GM03348 (cell line): ENCODE measurements at regions not wholly inside any gene's neighbourhood (a gene's known extent, or its start where the extent isn't known, plus 50 kb on each side); places are given as distances from the start of the nearest gene placed in this dataset.

Experiments used
- DNase-seq: peaks from one replicate; pipeline ENCODE4 v3.0.0; 2012; ENCODE audit warnings: low spot score

DNA sequence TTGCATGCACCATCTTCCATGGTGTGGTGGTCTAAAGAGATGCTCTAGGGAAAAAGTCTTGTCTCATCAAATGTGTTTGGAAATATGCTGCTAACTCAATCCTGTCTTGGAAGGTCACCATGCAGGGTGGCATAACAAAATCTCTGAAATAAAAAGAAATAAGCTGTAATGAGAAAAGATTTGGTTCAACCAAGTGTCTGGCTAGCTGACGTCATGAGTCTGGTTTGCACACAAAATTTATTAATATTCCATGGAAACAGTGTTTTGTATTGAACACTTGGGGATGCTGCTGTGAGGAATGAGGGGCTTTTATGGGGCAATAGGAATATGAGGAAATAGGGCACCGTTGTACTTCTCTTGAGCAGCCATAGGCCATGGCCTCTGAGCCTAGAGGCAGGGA is 575.7 kb upstream of the CDH5 start:
- DNase-seq: no peak

DNA sequence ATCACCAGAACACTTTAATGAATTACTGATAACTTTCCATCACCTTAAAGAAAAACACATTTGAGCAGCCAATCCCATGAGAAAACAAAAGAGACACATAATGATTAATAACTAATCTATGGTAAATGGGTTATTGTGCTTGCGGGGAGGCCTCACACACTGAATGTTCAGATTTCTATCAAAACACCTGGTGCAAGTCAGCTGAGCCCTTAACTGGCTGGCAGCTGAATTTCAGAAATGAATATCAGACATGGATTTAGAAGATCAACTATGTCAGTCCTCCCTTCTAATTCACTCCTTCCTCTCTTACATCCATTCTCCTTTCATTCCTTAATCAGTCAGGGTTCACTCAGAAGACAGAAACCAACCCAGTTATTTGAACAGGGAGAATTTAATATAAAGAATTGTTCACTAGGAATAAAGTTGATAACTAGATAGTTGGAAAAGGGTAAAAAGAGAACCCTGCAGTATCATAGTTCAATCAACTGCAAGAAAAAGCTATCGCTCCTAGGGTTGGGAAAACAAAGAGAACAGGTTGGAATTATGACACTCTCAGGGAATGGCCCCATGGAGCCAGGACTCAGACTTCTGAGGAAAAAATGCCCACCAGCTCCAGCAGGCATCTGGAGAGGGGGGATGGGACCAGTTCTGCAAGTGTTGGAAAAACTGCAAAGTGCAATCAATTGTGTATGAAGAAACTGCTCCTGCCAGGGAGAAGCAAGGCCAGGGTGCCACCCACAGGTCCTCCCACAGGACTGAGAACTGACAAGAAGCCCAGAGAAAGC is 577.1 kb upstream of the CDH5 start:
- no peak for DNase-seq

DNA sequence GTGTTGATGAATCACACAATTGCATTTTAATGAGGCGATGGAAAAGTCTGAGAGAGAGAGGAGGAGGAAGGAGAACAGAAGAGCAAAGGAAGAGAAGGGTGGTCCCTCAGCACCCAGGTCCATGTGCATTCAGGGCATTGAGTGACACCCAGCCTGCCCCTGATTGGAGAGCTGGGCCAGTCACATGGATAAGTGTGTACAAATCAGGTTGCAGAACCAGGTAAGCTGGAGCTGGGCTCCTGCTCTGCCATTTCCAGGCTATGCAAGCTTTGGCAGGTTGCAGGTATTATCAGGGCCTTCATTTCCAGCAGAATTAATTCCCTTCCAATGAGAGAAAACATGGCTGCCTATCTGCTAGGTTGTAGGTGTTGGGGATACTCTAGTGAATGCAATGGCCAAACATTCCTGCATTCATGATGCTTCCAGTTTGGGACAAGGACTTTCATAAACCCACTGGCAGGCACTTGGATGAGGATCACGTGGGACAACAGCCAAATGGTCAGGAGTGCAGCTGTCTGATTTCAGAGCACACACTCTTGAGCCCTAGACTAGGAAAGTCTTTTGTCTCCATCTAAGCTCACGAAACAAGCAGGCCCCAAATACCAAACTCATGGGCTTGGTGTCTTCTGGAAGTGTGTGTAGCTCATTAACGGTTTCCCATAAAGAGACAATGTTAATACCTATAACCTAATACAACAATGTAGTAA is 577.9 kb upstream of the CDH5 start:
- DNase-seq: no peak

DNA sequence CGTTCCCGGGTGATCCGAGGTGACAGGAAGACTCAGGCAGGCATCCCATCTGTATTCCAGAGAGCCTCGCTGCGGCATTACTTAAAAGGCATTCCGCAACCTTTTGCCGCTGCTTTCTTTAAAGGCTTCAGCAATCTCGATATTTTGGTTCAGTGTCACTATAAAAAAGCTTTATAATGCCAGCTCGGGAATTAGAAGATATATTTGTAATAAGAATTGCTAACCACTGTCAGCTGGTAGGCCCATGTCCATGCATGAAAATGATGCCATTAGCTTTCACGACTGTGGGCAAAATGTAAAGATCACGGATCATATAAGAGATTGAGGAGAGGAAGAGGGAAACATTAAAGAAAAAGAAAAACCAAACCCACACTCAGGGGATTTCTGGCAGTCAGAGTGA is 578.6 kb upstream of the CDH5 start:
- no peak for DNase-seq

GRCh38 chr16:65786916-65787315 is 579.6 kb upstream of the CDH5 start:
- DNase-seq: peak; percentile 19

- DNase-seq: no peak
These were observed 582.6 kb upstream of the CDH5 start for GRCh38 chr16:65783709-65784474.

- peak; percentile 90 for DNase-seq
These were observed 583.6 kb upstream of the CDH5 start for GRCh38 chr16:65782611-65783600.

GRCh38 chr16:65781855-65782254 is 584.6 kb upstream of the CDH5 start:
- DNase-seq: no peak

- peak; percentile 21 for DNase-seq
These were observed 585.1 kb upstream of the CDH5 start for GRCh38 chr16:65781363-65781762.

- DNase-seq: no peak
These were observed 587.3 kb upstream of the CDH5 start for GRCh38 chr16:65779201-65779600.

DNA sequence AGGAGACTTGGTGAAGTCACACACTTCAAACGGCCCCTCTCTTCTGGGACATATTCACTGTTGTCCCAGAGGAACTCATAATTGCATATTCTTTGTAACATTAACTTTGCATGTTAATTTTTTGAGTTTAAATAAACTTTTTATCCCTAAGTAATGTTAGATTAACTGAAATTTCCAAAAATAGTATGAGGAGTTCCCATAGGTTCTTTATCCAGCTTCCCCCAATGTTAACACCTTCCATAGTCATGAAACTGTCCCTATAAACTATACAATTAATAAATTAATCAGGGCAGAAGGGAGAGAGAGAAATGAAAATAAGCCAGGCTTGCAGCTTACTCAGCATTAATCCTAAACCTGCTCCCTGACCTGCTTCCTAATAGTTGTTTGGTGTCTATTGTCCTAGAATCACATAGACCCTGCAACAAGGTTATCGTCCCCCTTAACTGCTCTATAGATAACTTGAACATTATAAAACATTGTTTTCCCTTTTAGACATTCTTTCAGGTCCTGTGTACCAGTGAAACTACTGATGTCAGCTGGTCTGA is 589.8 kb upstream of the CDH5 start:
- DNase-seq: no peak

DNA sequence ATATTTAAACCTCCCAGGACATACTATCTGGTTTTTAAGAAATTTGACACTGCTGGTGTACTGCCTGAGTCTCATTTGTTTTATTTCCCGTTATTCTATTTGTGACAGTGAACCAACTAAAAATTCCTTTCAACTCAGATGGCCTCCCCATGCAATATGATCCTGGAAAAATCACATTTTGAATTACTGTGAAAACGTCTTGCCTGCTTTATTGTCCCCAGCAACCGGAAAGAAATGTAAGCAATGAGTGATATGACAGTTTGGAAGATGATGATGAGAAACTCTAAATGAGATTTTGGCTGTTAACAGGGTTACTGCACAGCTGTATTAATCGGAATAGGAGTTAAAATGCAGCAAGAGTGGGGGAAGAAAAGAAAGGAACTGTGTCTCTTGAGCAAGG is 590.7 kb upstream of the CDH5 start:
- DNase-seq: no peak

- no peak for DNase-seq
These were observed 592.1 kb upstream of the CDH5 start for GRCh38 chr16:65774350-65774749.

DNA sequence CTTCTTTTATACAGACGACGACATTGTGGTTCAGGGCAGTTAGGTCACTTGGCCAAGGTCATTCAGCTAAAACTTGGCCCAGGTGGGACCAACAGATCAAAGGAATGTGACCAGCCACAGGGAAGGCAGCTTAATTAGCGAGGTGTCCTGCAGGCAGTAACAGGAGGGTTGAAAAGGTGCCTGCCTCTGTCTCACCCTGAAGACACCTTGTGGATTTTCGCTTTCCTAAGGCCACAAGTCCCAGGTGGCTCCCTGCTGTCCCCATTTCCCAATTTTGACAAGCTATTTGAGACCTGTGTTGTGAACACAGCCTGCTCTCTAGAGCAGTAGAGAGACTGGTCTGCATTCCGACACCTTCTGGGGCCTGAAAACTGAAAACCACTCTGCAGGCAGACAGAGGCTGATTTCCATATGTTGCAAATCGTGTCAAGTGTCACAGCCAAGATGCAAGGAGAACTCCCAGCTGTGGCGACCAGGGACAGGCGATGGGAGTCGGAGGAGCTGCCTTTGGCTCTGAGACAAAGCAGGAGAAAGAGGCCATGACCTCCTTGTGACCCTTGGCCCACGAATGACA is 593.1 kb upstream of the CDH5 start:
- DNase-seq: no peak

DNA sequence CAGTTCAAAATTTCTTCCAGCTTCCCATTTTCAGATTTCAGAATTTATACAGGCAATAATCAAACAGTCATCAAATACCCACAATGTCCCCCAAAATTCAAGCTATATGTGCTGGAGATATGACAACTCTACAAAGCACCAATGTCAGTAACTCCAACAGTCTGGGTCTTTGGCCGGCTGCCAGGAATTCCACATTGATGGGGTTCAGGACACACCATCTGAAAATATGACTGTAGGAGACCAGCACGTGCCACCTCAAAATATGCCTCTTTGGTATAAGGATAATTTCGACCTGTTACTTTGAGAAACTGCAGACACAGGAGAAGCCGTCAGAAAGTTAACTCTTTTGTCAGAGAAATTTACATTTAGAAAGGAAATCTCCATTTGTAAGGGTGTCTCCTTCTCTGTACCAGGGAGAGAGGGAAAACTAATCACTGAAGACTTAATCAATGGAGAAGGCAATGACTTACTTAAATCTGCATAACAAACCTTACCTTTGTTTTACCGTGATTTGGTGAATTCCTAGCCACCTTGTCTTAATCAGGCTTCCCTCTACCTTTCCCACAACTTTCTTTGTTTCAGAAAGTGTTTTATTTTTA is 594.3 kb upstream of the CDH5 start:
- DNase-seq: no peak

DNA sequence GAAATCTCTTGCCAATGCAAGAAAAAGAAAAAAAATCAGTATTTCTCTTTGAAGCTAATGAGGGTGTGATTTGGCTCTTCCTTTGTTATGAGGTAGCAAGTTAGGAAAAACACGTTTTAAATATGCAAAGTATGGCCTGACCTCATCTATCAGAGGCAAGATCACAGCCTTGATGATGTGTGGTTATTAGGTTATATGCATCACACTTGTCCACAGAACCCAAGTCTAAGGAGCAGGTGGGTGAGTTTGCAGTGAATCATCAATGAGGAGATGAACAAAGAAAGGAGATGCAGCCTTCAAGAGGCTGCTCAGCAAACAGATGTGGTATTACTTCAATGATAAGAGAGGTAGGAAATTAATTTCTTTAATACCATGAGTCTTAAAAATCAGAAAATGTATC is 594.8 kb upstream of the CDH5 start:
- no peak for DNase-seq

GRCh38 chr16:65770752-65771151 is 595.7 kb upstream of the CDH5 start:
- no peak for DNase-seq

- DNase-seq: no peak
These were observed 596.6 kb upstream of the CDH5 start for GRCh38 chr16:65769776-65770438.

DNA sequence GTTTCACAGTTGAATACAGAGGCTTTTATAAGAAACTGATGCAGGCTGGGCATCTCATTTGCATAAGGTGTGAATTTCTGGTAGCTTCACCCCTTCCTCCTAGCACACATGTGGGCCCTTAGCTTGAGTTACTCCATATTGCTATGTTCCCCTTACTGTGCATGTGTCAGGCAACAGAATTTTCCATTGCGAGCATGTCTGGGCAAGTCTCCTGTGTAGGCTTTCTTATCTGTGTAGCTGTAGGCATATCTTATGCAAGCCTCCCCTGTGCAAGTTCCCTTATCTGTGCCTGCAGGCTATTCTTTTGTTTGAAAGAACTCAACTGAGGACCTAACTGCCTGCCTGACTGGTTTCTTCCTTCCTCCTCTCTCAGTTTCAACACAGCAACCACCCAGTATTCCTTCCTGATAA is 597.4 kb upstream of the CDH5 start:
- DNase-seq: no peak

DNA sequence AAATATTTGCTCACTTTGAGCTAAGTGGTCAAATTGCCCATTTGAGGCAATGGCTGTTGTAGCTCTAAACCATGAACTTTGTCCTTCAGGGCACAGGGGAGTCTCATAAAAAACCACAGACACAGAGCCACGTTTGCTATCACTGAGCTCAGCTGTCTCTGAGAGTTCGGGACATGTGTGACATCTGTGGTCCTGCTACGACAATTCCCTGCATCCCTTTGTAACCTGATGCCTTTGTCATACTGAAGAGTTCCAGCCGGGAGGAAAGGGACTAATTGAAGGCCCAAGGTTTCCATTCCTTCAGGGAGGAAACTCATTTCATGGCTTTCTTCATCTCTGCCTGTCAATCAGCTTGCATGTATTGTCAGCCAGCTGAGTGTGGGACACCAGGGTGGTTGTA is 599.4 kb upstream of the CDH5 start:
- no peak for DNase-seq
